Nephron progenitor cell (in vitro differentiated cells): ENCODE measurements at regions not wholly inside any gene's neighbourhood (a gene's known extent, or its start where the extent isn't known, plus 50 kb on each side); places are given as distances from the start of the nearest gene placed in this dataset.

Experiments
- DNase-seq: peaks from one replicate; pipeline ENCODE4 v3.0.0; 2021
- H3K27ac Mint-ChIP-seq: 2 replicates; pipeline ENCODE4 v1.8.0; 2021; ENCODE audit warnings: mild to moderate bottlenecking, moderate library complexity, mixed read lengths
- H3K27me3 Mint-ChIP-seq: 2 replicates; pipeline ENCODE4 v1.8.0; 2021; ENCODE audit warnings: mild to moderate bottlenecking, low read depth, mixed read lengths; ENCODE audit not compliant: poor library complexity
- H3K36me3 Mint-ChIP-seq: 2 replicates; pipeline ENCODE4 v1.8.0; 2021; ENCODE audit warnings: low read depth, mixed read lengths
- H3K4me1 Mint-ChIP-seq: 2 replicates; pipeline ENCODE4 v1.8.0; 2021; ENCODE audit warnings: mixed read lengths
- H3K4me3 Mint-ChIP-seq: 2 replicates; pipeline ENCODE4 v1.8.0; 2021; ENCODE audit warnings: mild to moderate bottlenecking, moderate library complexity, mixed read lengths
- H3K9me3 Mint-ChIP-seq: 2 replicates; pipeline ENCODE4 v1.8.0; 2021; ENCODE audit warnings: mild to moderate bottlenecking, moderate library complexity, mixed read lengths
- TF ChIP-seq, protein P1 (sequence below): fragments of 200-600 bp; sonication (generic); IDR thresholded peaks from 2 replicates; pipeline ENCODE4 v1.5.0; 2021; ENCODE audit warnings: antibody characterized with exemption

DNA sequence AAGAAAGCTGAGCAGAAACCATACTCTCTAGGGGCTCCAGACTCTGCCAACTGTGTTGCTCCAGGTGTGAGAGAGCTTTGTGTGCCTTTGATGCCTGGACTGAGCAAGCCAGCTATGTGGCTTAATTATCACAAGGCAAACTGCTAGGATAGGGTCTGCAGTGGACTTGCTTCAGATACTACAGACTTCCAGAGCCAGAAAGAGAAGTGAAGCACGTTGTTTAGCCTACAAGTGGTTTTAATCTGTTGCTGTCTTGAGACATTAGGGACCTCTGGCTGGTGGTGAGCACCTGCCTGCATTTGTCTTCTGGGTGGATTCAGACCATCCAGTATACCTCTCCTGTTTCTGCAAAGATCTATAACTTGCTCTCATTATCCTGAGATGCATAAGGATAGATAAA lies 353.4 kb upstream of the PLXNA2 start:
- Mint-ChIP-seq H3K4me1 (peaks cover 40% of the 10 kb centered on the region), H3K27me3 (peaks cover 5% of the 10 kb centered on the region), H3K27ac (no peak overlapping the region), H3K36me3 (no peaks in the 10 kb centered on the region), H3K4me3 (no peak overlapping the region), H3K9me3 (no peaks in the 10 kb centered on the region)
- TF ChIP-seq, protein P1, sequence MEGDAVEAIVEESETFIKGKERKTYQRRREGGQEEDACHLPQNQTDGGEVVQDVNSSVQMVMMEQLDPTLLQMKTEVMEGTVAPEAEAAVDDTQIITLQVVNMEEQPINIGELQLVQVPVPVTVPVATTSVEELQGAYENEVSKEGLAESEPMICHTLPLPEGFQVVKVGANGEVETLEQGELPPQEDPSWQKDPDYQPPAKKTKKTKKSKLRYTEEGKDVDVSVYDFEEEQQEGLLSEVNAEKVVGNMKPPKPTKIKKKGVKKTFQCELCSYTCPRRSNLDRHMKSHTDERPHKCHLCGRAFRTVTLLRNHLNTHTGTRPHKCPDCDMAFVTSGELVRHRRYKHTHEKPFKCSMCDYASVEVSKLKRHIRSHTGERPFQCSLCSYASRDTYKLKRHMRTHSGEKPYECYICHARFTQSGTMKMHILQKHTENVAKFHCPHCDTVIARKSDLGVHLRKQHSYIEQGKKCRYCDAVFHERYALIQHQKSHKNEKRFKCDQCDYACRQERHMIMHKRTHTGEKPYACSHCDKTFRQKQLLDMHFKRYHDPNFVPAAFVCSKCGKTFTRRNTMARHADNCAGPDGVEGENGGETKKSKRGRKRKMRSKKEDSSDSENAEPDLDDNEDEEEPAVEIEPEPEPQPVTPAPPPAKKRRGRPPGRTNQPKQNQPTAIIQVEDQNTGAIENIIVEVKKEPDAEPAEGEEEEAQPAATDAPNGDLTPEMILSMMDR = no peak
- no peak for DNase-seq

DNA sequence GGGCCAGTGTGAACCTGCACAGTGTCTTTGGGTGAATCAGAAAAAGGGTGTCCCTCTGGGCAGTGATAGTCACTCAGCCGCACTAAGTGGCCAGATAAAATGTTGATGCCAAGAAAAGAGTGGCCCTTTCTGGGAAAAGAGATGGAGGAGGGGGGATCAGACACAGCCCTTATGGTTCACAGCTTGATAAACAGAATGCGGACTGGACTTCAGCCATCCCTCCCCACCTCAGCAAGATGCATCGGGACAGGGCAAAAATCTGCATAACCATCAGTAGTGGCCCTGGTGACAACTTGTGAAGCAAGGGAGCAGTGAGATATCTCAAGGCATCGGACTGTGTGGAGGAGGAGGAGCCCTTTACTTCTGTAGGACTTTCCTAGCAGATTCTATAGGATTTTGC lies 353.8 kb upstream of the PLXNA2 start:
- peaks cover 36% of the 10 kb centered on the region for H3K4me1 Mint-ChIP-seq

DNA sequence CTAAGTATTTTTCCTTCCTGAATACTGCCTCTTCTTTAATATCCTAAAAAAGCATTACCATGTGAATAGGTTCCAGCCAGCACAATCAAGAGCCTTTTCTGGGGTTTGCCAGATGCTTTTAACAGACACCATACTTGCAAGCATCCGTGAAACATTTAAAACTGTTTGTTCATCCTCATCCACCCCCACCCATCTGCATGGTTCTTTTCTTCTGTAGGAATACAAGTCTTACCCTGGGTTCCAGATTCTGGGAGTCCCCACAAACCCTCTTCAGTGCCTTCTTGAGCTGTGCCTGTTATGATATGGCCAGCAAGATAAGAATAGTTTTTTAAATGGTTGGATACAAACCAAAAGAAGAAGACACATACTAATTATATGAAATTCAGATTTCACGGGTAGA lies 354.9 kb upstream of the PLXNA2 start:
- no peak overlapping the region for H3K27ac Mint-ChIP-seq
- H3K4me3 Mint-ChIP-seq = no peak overlapping the region
- H3K4me1 Mint-ChIP-seq = peaks cover 26% of the 10 kb centered on the region
- no peaks in the 10 kb centered on the region for H3K36me3 Mint-ChIP-seq
- TF ChIP-seq, protein P1 = no peak
- H3K9me3 Mint-ChIP-seq = no peaks in the 10 kb centered on the region
- DNase-seq = no peak
- H3K27me3 Mint-ChIP-seq = peaks cover 6% of the 10 kb centered on the region

More for the DNA sequence above, 353.8 kb upstream of the PLXNA2 start:
- DNase-seq = no peak
- Mint-ChIP-seq H3K4me3 (no peak overlapping the region), H3K27ac (no peak overlapping the region), H3K27me3 (peaks cover 5% of the 10 kb centered on the region), H3K9me3 (no peaks in the 10 kb centered on the region), H3K36me3 (no peaks in the 10 kb centered on the region)
- TF ChIP-seq, protein P1 = no peak

DNA sequence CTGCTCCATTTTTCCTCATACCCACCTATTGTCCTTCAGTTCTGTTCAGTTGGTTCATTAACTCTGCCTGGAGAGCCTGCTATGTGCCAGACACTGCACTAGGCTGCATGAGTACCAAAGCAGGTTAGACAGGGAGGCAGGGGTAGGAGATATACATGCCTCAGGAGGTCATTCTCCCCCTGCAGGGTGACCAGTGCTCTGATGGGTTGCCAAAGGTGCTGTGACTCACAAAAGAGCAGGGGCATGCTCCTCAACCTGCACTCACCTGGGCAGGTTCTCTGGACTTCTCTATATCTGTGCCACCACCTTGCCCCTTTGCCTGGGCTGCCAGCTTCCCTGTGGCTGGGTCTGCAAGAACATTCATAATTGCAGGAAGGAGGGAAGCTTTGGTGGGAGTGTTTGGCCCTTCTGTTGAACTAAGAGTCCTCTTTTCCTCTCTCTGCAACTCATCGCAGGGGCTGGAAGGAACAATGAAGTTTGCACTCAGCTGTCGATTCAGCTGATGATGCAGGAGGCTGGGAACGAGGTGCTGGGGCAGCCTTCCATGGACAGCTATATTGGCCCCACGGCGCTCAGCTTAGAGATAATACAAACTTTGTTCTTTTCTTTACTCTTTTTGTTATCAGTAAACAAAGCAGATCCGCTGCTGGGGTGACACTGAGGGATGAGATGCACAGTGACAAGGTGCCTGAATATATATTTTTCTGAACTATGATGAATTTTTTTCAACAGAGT lies 356.4 kb upstream of the PLXNA2 start:
- Mint-ChIP-seq H3K9me3 (no peaks in the 10 kb centered on the region), H3K4me3 (no peak overlapping the region)

DNA sequence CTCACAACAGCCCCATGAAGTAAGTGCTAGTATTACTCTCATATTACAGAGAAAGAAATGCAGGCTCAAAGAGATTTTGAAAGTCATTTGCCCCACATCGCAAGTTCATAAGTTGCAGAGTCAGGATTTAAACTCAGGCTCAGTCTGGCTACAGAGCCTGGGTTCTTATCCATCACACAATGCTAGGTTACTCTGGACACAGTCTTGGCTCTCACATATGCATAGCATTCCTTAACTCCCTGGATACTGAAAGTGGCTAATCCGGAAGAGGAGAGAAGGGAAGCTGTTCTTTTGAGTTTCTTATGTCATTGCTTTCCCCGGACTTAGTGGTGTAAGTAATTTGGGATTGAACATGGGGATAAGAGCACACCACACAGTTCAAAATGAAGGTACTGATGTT lies 357.4 kb upstream of the PLXNA2 start:
- no peak overlapping the region for H3K4me3 Mint-ChIP-seq
- H3K4me1 Mint-ChIP-seq = peaks cover 15% of the 10 kb centered on the region
- H3K27me3 Mint-ChIP-seq = peaks cover 9% of the 10 kb centered on the region
- TF ChIP-seq, protein P1 = no peak
- H3K36me3 Mint-ChIP-seq = no peaks in the 10 kb centered on the region
- no peak overlapping the region for H3K27ac Mint-ChIP-seq
- DNase-seq = no peak
- H3K9me3 Mint-ChIP-seq = no peaks in the 10 kb centered on the region

More for the DNA sequence above, 356.4 kb upstream of the PLXNA2 start:
- Mint-ChIP-seq H3K27ac (no peak overlapping the region), H3K36me3 (no peaks in the 10 kb centered on the region), H3K4me1 (peaks cover 15% of the 10 kb centered on the region), H3K27me3 (peaks cover 8% of the 10 kb centered on the region)
- no peak for DNase-seq
- TF ChIP-seq, protein P1 = no peak

DNA sequence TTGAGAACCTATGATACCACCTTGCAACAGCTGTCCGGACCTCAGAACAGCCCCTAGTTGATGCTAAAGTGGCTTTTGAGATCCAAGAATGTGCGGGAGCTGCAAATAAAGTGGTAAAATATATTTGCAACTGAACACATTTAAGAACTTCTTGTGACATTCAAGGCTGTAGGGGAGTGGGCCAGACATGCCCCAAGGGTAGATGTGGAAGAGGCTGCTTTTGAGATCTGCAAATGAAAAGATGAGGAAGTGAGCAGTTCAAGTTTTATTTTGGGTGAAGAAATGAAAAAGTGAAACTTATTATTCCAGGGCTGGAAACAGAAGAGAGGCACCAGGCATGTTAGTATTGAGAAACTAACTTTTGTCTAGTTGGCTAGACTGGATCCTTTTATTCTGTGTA lies 359.5 kb upstream of the PLXNA2 start:
- no peaks in the 10 kb centered on the region for H3K9me3 Mint-ChIP-seq
- no peaks in the 10 kb centered on the region for H3K36me3 Mint-ChIP-seq
- no peak overlapping the region for H3K27ac Mint-ChIP-seq
- H3K27me3 Mint-ChIP-seq = peaks cover 12% of the 10 kb centered on the region
- no peak for DNase-seq
- no peak overlapping the region for H3K4me3 Mint-ChIP-seq
- TF ChIP-seq, protein P1 = no peak
- H3K4me1 Mint-ChIP-seq = peaks cover 15% of the 10 kb centered on the region
